ENCODE measurements at regions not wholly inside any gene's neighbourhood (a gene's known extent, or its start where the extent isn't known, plus 50 kb on each side); places are given as distances from the start of the nearest gene placed in this dataset.

DNA sequence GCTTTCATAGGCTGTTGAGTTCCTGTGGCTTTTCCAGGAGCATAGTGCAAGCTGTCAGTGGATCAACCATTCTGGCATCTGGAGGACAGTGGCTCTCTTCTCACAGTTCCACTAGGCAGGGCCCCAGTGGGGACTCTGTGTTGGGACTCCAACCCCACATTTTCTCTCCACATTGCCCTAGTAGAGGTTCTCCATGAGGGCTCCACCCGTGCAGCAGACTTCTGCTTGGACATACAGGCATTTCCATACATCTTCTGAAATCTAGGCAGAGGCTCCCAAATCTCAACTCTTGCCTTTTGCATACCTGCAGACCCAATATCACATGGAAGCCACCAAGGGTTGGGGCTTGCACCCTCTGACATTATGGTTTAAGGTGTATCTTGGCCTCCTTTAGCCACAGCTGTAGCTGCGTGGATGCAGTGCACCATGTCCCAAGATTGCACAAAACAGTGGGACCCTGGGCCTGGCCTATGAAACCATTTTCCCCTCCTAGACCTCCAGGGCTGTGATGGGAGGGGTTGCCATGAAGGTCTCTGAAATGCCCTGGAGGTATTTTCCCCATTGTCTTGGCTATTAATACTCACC lies 645.9 kb upstream of the CITED2 start:
- H4K20me1 ChIP-seq (ENCODE audit: insufficient read depth): no peaks in the 10 kb centered on the region
- H3K36me3 ChIP-seq (ENCODE audit: low read depth): no peaks in the 10 kb centered on the region
- peaks cover 5% of the 10 kb centered on the region; the same call in 1 of the 2 replicates for H3K4me1 ChIP-seq (replicated peaks; ENCODE audit: insufficient read depth)
- H3K4me2 ChIP-seq: no peak overlapping the region
- intact Hi-C loops (cut with micrococcal nuclease; ENCODE audit: unreplicated experiment): no loop called here
- no peak overlapping the region for H2AFZ ChIP-seq
- H3K9me3 ChIP-seq (ENCODE audit: insufficient read depth, low read depth): peaks cover 22% of the 10 kb centered on the region; the same call in 1 of the 2 replicates
- H3K79me2 ChIP-seq (ENCODE audit: low read depth): no peaks in the 10 kb centered on the region
- no TSS peak for BruUV-seq (replicated peaks)
- no peaks in the 10 kb centered on the region for H3K9me2 ChIP-seq (ENCODE audit: insufficient read depth)
- H3F3A ChIP-seq (ENCODE audit: insufficient read depth, low read depth): no peaks in the 10 kb centered on the region
- H3K27ac ChIP-seq: no peak overlapping the region
- H3K4me3 ChIP-seq: no peak overlapping the region
- H3K27me3 ChIP-seq (ENCODE audit: insufficient read depth, low read depth): no peaks in the 10 kb centered on the region
- CTCF ChIA-PET: no interaction called here
- POLR2A ChIA-PET (ENCODE audit: unreplicated experiment): no interaction called here
- DNase-seq: no peak
- no peak for TF ChIP-seq CTCF (conservative IDR thresholded peaks at IDR 0.05)
- no peak for TF ChIP-seq EZH2 (IDR thresholded peaks at IDR 0.05; ENCODE audit: low read depth)

DNA sequence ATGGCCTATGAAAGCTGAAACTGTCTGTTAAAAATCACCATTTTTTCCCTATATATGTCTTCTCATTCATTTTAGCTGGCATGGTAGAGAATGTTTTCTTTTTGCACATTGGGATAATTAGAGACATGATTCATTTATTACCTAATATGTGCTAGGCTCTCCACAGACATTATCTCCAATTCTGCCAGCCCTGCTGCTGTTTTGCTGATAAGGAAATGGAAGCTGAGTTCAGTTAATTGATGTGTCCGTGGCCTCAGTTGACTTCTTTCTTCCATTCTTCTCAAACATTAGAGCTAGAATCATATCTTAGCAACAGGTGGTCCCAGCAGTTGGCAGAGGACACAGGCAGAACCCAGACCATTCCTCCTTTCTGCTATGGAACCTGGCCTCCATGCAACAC lies 644.1 kb upstream of the CITED2 start:
- Histone ChIP-seq H3K4me2 (no peak overlapping the region), H3K79me2 (ENCODE audit: low read depth) (no peaks in the 10 kb centered on the region), H3F3A (ENCODE audit: insufficient read depth, low read depth) (no peaks in the 10 kb centered on the region), H3K4me1 (replicated peaks; ENCODE audit: insufficient read depth) (peaks cover 5% of the 10 kb centered on the region; the same call in 1 of the 2 replicates), H2AFZ (no peak overlapping the region), H3K36me3 (ENCODE audit: low read depth) (no peaks in the 10 kb centered on the region), H3K9me2 (ENCODE audit: insufficient read depth) (no peaks in the 10 kb centered on the region), H4K20me1 (ENCODE audit: insufficient read depth) (no peaks in the 10 kb centered on the region), H3K9me3 (ENCODE audit: insufficient read depth, low read depth) (peaks cover 22% of the 10 kb centered on the region; the same call in 1 of the 2 replicates), H3K27ac (no peak overlapping the region), H3K27me3 (ENCODE audit: insufficient read depth, low read depth) (no peaks in the 10 kb centered on the region), H3K4me3 (no peak overlapping the region)
- ChIA-PET POLR2A (ENCODE audit: unreplicated experiment) (no interaction called here), CTCF (no interaction called here)
- BruUV-seq (replicated peaks): no TSS peak
- no peak for DNase-seq
- intact Hi-C loops (cut with micrococcal nuclease; ENCODE audit: unreplicated experiment): no loop called here
- TF ChIP-seq EZH2 (IDR thresholded peaks at IDR 0.05; ENCODE audit: low read depth) (no peak), CTCF (conservative IDR thresholded peaks at IDR 0.05) (no peak)

GRCh38 chr6:140017470-140017869 lies 643.0 kb upstream of the CITED2 start:
- intact Hi-C loops (cut with micrococcal nuclease; ENCODE audit: unreplicated experiment): no loop called here
- no peaks in the 10 kb centered on the region for H3K27me3 ChIP-seq (ENCODE audit: insufficient read depth, low read depth)
- H3K36me3 ChIP-seq (ENCODE audit: low read depth): no peaks in the 10 kb centered on the region
- ChIA-PET CTCF (no interaction called here), POLR2A (ENCODE audit: unreplicated experiment) (no interaction called here)
- H3K4me3 ChIP-seq: no peak overlapping the region
- BruUV-seq (replicated peaks): no TSS peak
- no peaks in the 10 kb centered on the region for H3K79me2 ChIP-seq (ENCODE audit: low read depth)
- no peaks in the 10 kb centered on the region for H3K9me2 ChIP-seq (ENCODE audit: insufficient read depth)
- peak in 1 of 2 experiments; percentile 52 for DNase-seq
- H3K4me2 ChIP-seq: 0 out of 2 replicates have a peak overlapping the region, but pooled peaks have one; percentile 0
- H2AFZ ChIP-seq: no peak overlapping the region
- peaks cover 22% of the 10 kb centered on the region; the same call in 1 of the 2 replicates for H3K9me3 ChIP-seq (ENCODE audit: insufficient read depth, low read depth)
- no peaks in the 10 kb centered on the region for H3F3A ChIP-seq (ENCODE audit: insufficient read depth, low read depth)
- no peaks in the 10 kb centered on the region for H4K20me1 ChIP-seq (ENCODE audit: insufficient read depth)
- H3K4me1 ChIP-seq (replicated peaks; ENCODE audit: insufficient read depth): peaks cover 5% of the 10 kb centered on the region; the same call in 1 of the 2 replicates
- TF ChIP-seq CTCF (conservative IDR thresholded peaks at IDR 0.05) (no peak), EZH2 (IDR thresholded peaks at IDR 0.05; ENCODE audit: low read depth) (no peak)
- H3K27ac ChIP-seq: no peak overlapping the region

Measured in PC-9 (cell line).